ENCODE measurements at regions not wholly inside any gene's neighbourhood (a gene's known extent, or its start where the extent isn't known, plus 50 kb on each side); places are given as distances from the start of the nearest gene placed in this dataset.
"Not testable (repeated sequence)": the region's sequence is repeated elsewhere in the genome, so short reads cannot be mapped to it uniquely, and the experiment has no call there.

GRCh38 chr4:103996637-103997036, 276.9 kb upstream of the TACR3 start:
- no peak for DNase-seq (ENCODE audit: low spot score)

GRCh38 chr4:103996064-103996463, 276.3 kb upstream of the TACR3 start:
- no peak for DNase-seq (ENCODE audit: low spot score)

GRCh38 chr4:103994059-103994458, 274.3 kb upstream of the TACR3 start:
- no peak for DNase-seq (ENCODE audit: low spot score)

- DNase-seq (ENCODE audit: low spot score) = no peak
These were observed 262.7 kb upstream of the TACR3 start for GRCh38 chr4:103982454-103982853.

GRCh38 chr4:103948244-103949018, 228.6 kb upstream of the TACR3 start:
- no peak for DNase-seq (ENCODE audit: low spot score)

- DNase-seq (ENCODE audit: low spot score) = no peak
These were observed 227.8 kb upstream of the TACR3 start for GRCh38 chr4:103947617-103948016.

- not testable (repeated sequence) for DNase-seq (ENCODE audit: low spot score)
These were observed 227.0 kb upstream of the TACR3 start for GRCh38 chr4:103946621-103947268.

GRCh38 chr4:103938488-103938887, 218.7 kb upstream of the TACR3 start:
- no peak for DNase-seq (ENCODE audit: low spot score)

GRCh38 chr4:103936653-103937145, 216.9 kb upstream of the TACR3 start:
- DNase-seq (ENCODE audit: low spot score) = no peak

- DNase-seq (ENCODE audit: low spot score) = no peak
These were observed 214.5 kb upstream of the TACR3 start for GRCh38 chr4:103934178-103934789.

GRCh38 chr4:103928370-103928769, 208.6 kb upstream of the TACR3 start:
- DNase-seq (ENCODE audit: low spot score) = no peak

- no peak for DNase-seq (ENCODE audit: low spot score)
These were observed 203.8 kb upstream of the TACR3 start for GRCh38 chr4:103923551-103923950.

- DNase-seq (ENCODE audit: low spot score) = no peak
These were observed 198.4 kb upstream of the TACR3 start for GRCh38 chr4:103918214-103918613.

- DNase-seq (ENCODE audit: low spot score) = no peak
These were observed 195.6 kb upstream of the TACR3 start for GRCh38 chr4:103915224-103915869.

- DNase-seq (ENCODE audit: low spot score) = no peak
These were observed 187.6 kb upstream of the TACR3 start for GRCh38 chr4:103907414-103907813.

- no peak for DNase-seq (ENCODE audit: low spot score)
These were observed 184.3 kb upstream of the TACR3 start for GRCh38 chr4:103904123-103904522.

GRCh38 chr4:103902730-103903129, 182.9 kb upstream of the TACR3 start:
- DNase-seq (ENCODE audit: low spot score) = no peak

- peak; percentile 51 for DNase-seq (ENCODE audit: low spot score)
These were observed 176.2 kb upstream of the TACR3 start for GRCh38 chr4:103895876-103896465.

GRCh38 chr4:103892586-103892985, 172.8 kb upstream of the TACR3 start:
- DNase-seq (ENCODE audit: low spot score) = no peak

GRCh38 chr4:103887191-103887590, 167.4 kb upstream of the TACR3 start:
- no peak for DNase-seq (ENCODE audit: low spot score)

- DNase-seq (ENCODE audit: low spot score) = no peak
These were observed 165.4 kb upstream of the TACR3 start for GRCh38 chr4:103885152-103885551.

GRCh38 chr4:103867311-103867710, 147.5 kb upstream of the TACR3 start:
- no peak for DNase-seq (ENCODE audit: low spot score)

All from mucosa of gallbladder (tissue), 1 donor.